Uterus (tissue), 2 donors: ENCODE measurements at regions not wholly inside any gene's neighbourhood (a gene's known extent, or its start where the extent isn't known, plus 50 kb on each side); places are given as distances from the start of the nearest gene placed in this dataset.

Source experiments
- POLR2A ChIP-seq, 2 donors: fragments of 450-650 bp; IDR thresholded peaks; one replicate each; pipeline ENCODE4 v1.6.1; 2016; ENCODE audit warnings: antibody characterized with exemption in 2 of 2, mild to moderate bottlenecking in 1 of 2, moderate library complexity in 1 of 2
- TF ChIP-seq, protein P1 (sequence below), 4 experiments: fragments of 200-600 bp in 2 of 4; fragments of 450-650 bp in 2 of 4; sonication (generic) in 2 of 4; IDR thresholded peaks; one replicate each; pipeline ENCODE4 v1.5.1; 2016 to 2019; ENCODE audit warnings: antibody characterized with exemption in 4 of 4, mild to moderate bottlenecking in 2 of 4, moderate library complexity in 1 of 4

GRCh38 chr2:237033536-237034060, 52.1 kb upstream of the COPS8 start:
- TF ChIP-seq, protein P1, sequence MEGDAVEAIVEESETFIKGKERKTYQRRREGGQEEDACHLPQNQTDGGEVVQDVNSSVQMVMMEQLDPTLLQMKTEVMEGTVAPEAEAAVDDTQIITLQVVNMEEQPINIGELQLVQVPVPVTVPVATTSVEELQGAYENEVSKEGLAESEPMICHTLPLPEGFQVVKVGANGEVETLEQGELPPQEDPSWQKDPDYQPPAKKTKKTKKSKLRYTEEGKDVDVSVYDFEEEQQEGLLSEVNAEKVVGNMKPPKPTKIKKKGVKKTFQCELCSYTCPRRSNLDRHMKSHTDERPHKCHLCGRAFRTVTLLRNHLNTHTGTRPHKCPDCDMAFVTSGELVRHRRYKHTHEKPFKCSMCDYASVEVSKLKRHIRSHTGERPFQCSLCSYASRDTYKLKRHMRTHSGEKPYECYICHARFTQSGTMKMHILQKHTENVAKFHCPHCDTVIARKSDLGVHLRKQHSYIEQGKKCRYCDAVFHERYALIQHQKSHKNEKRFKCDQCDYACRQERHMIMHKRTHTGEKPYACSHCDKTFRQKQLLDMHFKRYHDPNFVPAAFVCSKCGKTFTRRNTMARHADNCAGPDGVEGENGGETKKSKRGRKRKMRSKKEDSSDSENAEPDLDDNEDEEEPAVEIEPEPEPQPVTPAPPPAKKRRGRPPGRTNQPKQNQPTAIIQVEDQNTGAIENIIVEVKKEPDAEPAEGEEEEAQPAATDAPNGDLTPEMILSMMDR (IDR thresholded peaks at IDR 0.05), result no peak
- TF ChIP-seq POLR2A (IDR thresholded peaks at IDR 0.05), result no peak
